GM04504 (cell line): ENCODE measurements at regions not wholly inside any gene's neighbourhood (a gene's known extent, or its start where the extent isn't known, plus 50 kb on each side); places are given as distances from the start of the nearest gene placed in this dataset.

Experiments
- DNase-seq: peaks from one replicate; pipeline ENCODE4 v3.0.0-alpha.2; 2012; ENCODE audit warnings: low read depth

DNA sequence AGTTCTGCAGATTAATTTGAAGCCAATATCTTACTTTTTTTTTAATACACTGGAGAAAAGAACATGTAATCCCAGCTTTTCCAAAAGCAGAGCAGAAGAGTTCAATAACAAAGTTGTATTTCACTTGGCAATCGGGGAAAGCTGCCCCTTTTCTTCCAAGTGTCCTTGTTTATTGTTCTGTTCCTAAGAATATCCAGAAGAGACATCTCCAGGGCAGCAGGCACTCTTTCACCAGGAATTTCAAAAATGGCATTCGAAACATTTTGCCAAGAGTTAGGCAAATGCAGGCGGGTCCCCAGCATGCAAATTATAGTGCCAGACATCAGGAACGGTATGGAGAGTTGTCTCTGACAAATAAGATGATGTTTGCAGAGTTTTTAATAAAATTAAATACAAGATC lies 494.5 kb downstream of the BCOR start:
- no peak for DNase-seq

DNA sequence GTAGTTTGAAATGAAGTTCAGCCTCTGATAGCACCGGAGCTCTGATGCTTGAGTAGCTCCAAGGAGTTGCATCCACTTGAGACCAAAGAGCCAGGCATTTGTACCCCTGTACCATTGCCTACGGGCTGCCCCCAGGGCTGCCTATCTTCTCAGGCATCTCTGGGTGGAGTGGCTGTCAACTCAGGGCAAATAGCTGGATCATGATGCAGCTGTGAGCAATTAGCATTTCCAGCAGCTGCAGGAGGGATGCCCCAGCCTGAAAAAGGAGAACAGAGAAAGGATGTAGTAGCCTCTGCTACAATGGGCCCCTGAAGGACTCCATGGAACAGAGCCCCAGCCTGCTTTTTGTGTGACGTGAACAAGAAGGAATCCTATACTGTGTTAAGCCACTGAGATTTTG lies 492.6 kb downstream of the BCOR start:
- DNase-seq, result no peak

DNA sequence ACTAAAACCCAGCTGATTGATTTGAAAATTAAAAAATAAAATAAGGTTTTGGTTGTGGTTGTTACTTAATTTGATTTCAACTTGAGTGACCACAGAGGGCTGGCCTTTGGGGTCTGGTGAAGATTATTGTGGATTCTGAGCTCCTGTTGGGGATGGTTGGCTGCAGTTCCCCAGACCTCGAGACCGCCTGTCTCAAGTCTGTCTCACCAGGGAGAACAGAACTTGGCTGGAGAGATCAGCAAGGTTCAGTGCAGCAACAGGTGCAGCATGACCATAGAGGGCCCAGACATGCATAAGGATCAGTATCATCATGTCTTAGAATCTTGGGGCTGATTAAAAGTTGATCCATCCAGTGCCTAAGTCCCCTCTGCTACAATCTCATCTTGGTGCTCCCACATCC lies 491.9 kb downstream of the BCOR start:
- DNase-seq, result no peak

DNA sequence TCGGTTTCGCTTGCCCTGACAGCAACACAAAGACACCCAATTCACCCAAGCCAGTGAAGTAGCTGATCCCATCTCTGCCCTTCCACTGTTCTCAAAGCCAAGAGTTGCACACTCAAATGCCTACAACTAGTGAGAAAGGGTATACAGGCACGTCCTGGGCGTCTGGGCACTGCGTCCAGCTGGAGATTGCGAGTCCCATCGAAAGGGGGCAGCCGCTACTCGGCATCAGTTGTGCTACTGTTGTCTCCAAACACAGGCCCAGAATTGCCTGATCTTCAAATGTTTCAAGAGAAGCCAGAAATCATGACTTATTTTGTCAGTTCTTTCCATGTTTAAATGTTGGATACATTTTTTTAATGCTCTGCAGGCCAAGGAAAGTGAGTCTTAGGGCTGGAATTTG lies 487.8 kb downstream of the BCOR start:
- DNase-seq, result no peak

DNA sequence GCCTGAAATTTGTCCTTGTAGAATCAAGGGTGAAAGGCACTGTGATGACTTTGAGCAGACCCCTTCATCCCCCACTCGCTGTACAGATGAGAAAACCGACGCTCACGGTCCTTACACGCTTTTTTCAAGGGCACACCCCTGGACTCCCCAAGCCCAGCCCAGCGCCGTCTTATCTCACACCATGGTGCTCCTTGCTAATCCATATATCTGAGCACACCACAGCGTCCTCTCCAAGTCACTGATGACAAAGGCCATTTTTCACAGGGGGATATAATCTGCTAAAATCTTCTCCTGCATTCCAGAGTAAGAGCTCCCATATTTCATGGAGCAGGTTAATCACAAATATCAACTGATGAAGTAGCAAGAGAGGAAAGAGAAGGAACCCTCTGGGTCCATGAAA lies 486.3 kb downstream of the BCOR start:
- no peak for DNase-seq

DNA sequence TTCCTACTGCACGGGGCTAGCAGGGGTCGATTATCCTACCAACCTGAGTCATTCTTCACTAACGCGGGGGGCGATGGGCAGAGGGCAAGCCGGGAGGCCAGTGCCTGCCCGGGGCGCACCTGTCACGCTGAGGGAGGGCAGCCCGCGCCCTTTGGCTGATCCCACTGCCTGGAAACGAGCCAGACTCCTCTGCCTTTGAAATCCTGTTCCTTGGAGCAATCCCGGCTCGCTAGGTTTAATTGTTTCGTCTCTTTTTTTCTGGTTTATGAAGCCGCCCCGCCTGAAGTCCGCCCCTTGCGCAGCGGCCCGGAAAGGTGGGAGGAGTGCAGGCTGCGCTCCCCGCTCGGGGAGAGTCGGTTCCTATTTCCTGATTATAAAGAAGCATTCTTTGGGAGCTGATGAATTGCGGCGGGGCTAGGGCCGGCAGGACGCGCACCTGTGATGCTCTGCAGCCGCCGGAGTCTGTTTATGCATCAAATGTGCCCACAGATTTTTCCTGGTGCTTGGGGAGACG lies 484.2 kb downstream of the BCOR start:
- no peak for DNase-seq

DNA sequence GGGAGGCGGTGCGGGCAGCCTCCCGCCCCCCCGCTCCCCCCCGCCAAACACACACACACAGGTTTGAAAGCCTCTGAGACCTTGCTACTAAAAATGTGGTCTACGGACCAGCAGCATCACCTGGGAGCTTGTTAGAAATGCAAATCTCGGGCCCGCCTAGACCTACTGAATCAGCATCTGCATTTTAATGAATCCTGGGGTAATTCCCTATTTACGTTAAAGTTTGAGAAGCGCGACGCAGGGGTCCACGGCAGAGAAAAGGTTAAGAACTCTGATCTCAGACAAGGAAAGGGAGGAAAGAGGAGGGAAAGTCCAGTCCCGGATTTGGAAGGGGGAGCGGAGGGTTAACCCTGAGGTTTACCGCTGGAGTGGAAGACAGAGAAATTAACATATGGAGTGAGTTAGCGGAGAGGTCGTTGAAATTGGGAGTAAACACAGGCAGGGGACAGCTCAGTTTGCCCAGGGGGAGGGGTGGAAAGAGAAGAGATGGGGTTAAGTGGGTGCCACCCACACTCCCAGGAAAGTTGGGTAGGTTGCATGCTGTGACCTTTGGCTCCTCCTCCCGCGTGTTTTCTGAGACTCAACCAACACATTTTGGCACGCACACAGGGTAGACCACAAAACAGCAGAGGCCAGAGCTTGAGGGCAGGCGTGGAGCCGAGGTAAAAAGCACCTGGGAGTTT lies 483.6 kb downstream of the BCOR start:
- DNase-seq, result no peak

DNA sequence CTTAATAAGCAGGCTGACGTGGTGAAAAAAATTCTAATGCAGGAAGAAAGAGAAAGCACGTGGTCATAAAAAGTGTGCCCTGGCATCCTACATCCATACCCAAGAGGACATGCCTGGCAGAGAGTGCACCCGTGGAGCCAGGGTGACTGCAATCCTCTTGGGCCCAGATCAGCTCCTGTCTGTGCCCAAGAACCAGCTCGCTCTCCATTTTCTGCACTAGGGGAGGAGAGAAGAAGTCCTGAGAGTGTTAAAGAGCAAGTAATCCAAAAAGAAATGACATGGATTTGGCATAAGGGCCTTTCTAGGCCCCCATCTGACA lies 483.1 kb downstream of the BCOR start:
- DNase-seq, result no peak

DNA sequence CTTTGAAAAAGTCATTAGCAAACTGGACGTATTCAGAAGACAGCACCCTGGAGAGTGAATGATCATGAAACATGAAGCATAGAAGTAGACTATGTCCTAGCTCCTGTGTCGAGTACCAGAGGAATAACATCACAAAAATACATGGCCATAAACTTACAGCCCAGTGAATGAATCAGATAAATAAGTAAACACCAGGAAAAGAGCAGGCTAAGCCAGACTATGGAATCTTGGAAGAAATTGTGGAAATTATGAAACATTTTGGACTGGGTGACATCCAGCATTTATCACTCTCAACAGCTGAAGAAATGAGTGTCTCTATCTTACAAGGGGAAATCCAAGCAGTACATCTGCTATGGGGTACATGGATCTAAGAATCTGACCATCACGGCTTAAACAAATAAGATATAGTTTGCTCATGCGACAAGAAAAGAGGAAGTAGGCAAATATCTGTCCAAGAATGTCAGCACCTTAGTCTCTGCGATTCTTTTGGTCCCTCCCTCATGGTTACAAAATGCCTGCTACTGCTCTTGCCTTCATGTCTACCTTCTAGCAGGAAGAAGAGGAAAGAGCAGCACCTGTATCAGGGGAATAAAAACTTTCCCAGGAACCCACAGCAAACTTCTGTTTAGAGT lies 481.5 kb downstream of the BCOR start:
- DNase-seq, result no peak

DNA sequence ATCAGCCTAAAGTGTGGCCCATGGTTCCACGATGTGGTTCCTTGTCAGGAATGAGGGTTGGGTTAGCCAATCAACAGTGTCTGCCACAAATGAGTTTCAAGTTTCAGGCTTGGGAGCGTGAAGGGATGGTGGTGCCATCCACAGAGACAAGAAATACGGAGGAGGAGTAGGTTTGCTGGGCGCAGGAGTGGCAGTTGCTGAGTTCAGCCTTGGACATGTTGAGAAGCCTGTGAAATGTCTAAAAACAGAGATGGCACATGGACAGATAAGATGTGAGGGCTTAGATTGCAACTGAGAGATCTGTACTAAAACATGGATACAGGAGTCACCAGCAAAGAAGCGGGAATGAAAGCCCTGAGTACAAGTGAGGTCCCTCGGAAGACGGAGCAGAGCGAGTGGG lies 481.0 kb downstream of the BCOR start:
- DNase-seq, result no peak

DNA sequence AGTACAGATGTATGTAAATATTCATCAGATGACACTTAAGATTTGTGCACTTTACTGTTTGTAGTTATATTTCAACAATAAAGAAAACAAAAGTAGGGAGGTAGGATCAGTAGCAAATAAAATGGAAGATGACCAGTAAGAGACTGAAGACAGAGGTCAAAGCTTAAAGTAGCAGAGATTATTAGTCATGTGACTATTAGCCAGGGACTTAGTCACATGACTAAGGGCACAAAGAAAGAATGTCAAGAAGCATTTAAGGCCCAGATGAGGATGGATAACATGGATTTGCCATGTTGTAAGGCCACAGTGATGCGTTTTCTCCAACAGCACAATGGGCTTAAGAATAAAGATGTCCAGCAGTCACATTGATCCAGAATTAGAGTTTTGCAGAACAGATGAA lies 479.6 kb downstream of the BCOR start:
- no peak for DNase-seq

DNA sequence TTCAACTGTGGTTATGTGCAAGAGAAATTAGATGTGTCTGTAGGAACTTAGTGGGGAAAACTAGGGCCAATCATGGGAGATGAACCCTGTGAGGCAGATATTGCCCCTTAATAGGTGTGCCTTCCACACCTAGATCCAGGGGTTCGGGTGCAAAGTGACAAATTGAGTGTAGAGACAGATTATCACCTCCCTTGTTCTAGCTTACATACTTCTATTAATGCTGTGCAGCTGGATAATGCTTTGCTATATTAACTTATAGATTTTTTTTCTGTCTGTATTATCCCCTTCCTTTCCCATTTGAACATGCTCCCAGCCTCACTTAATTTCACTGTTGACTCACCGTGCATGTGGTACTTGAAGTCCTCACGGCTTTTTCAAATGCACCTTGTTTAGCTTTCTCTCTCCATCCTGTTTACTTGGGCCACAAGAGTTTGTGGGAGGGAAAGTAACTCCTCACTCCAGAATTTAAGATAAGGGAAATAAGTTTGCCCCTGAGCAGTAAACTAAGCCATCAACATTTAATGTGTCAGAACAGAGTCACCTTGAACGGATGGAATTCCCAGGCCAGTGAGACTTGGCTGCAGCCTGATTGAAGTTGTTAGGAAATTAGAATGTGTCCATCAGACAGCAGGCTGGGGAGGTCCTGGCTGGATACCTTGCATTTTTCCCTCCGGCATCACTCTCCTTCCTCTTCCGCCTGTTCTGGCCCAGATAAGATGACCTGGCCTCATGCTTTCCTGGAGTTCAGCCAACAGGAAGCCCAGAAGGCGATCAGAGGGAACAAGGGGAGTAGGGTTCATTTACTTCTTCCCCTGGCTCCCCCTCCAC lies 478.4 kb downstream of the BCOR start:
- DNase-seq, result no peak

DNA sequence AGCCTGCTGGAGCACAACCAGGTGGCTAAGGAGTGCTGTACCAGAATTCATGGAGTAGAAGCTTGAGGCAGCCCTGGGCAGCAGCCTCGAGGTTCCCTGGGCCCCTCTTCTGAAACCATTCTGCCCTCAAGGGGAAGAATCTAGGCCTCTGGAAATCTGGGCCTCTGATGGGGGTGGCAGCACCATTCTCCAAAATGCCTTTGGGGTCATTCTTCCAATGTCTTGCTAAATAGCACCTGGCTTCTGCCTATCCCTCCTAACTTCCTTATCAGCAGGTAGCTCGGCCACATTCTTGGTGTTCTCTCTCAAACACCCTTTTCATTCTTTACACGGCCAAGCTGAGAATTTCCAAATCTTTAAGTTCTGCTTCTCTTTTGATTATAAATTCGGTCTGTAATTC lies 473.6 kb downstream of the BCOR start:
- DNase-seq, result no peak

DNA sequence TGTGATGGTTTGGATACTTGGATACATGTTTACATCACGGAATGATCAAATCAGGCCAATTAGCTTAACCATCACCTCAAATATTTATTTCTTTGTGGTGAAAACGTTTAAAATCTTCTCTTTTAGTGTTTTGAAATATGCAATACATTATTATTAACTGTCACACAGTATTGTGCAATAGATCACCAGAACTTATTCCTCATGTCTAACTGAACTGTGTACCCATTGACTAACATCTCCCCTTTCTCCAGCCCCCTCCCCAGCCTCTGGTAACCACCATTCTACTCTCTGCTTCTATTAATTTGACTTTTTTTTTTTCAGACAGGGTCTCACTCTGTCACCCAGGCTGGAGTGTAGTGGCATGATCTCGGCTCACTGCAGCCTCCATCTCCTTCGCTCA lies 471.9 kb downstream of the BCOR start:
- DNase-seq, result no peak

DNA sequence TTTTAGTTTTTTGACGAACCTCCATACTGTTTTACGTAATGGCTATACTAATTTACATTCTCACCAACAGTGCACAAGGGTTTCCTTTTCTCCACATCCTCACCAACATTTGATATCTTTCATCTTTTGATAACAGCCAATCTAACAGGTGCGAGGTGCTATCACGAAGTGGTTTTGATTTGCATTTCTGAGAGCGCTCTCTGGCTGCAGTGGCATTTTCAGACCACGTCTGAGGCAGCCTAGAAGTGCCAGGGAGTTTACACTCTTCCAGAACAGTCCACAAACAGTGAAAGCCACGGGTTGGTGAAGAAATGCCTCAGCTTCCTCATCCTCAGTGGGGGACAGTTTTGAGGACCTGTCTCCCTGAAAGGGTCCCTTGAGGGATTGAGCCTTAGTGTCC lies 471.0 kb downstream of the BCOR start:
- DNase-seq, result no peak

DNA sequence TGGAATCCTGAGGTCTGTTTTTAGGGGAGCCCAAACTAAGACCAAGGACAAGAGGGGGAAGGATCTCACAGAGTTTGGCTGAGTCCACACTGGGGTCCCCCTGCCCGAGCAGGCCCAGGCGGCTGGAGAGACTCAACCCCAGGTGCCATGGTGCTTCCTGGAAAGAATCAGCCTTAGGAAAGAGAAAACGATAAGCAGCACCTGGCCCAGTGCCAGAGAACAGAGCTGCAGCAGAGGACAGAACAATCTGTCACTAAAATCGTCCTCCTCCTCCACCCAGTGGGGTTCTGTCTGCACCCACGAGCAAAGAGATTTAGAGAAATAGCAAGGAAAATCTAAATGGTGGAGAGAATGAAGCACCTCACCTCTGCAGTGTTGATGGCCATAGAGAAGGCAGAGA lies 470.5 kb downstream of the BCOR start:
- no peak for DNase-seq

DNA sequence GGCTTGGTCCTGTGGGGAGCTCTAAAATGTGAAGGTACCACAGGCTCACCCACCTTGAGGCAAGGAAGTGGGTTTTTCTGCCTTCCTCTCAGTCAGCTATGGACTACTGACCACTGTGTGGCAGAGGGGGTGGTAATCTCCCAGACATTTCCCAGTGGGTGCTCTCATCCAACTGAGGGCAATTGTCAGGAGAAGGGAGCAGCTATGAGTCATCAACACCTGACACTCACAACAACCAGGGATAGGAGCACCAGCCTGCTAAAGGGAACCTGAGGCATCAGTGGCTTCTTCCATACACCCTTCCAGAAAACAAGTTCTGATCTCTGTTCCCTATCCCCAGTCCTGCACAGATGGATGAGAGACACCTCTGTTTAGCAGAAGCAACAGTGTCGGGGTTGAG lies 468.8 kb downstream of the BCOR start:
- DNase-seq, result no peak

DNA sequence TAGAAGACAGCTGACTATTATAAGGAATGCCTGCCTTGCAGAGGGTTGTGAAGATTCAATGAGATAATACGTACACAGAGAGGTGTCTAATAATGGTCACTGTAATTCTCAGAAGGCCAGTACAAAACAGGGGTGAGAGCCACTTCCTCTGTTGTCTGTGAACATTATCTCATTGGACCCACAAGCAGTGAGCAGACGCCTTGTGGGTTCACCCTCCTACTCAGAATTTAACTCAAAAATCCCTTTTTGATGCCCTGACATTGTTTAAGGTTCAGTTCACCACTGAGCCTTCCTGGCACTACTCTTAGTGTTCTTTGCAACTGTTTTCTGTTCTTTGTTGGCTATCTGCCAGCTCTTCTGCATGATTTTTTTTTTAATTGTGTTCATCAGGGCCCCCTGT lies 467.4 kb downstream of the BCOR start:
- no peak for DNase-seq

DNA sequence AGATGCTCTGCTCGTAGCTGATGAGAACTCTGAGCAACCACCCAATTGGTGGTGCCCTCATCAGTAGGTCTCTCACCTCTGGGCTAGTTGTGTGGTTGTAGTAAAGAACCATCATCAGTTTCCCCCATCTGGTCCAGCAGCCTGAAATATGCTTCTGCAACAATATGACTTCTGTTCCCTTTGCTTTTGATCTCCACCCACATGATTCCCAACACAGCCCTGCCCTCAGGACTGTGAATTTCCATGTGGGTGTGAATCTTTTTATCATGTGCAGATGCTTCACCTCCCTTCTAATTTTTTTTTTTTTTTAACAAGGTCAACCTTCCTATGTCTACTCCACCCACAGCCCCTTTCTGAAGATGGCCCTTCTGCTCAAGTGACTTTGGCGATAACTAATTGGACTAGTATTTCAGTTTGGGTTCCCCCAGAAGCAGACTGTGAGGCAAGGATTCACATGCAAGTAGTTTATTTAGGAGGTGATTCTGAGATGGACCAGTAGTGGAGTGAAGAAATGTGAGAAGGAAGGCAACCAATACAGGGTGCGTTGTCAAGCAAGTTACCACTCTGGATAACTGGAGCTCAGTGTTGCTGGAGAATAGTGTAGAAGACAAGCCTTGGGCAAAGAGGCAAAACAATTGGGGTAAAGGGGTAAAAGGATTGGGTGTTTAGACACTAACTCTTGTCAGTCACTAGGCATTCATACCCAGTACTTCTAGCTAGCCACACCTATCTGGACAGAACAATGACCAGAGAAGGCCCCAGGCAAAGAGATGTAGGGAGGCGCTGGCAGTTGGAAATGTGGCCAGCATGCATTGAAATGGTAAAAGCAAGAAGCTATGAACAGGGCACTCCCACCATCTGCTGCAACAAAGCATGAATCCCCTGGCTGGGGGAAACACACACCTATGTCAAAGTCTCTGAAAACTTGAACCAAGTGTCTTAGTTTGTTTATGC lies 466.2 kb downstream of the BCOR start:
- DNase-seq, result no peak

DNA sequence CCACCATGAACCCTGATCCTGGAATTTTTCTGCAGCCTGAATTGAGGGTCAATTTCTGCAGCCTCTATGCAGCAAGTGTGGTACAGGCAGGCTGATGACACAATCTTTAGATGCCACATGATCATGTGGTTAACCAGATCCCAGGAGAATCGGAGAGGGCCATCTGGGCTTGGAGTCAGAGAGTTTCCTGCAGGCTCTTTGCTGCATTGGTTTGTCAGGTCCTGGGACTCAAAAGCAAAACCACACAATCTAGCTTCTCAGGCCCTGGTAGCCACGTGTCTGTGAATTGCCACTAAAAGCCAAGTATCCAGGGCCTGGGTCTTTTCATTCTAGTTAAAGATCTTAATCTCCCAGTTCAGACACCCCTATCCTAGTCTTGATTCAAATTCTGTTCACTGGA lies 464.5 kb downstream of the BCOR start:
- DNase-seq, result peak; percentile 20

DNA sequence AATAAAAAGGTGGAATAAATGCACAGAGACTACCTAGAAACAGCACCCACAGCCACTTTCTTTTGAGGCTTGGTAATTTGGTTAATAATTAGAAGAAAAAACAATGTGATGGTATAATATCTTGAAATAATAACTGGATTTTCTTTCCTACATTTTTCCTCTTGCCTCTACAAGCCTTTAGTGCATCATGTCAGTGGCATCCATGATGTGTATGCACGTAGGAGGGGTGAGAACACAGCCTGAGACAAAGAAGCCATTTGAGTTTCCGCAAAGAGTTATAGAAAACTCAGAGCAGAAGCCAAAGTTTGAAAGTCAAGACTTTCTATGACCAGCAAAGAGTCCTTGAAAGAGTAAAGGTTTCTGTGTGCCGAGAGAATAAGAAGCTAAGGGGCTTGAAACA lies 461.3 kb downstream of the BCOR start:
- DNase-seq, result no peak

DNA sequence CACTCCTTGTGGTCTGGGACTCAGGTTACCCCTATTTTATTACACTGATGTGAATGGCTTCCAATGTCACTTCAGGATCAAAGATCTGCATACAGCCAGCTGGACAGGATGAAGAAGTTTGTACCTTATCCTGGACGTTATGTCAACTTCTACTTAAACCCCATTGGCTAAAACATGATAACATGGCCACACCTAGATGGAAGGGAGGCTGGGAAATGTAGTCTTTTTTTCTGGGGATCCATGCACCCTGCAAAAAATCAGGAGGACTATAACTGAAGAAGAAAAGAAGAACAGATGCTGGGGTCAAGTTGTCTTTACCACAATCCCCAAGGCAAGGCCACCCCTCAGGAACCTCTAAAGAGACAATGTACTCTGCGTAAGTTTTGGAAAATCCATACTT lies 459.2 kb downstream of the BCOR start:
- no peak for DNase-seq
